Naive thymus-derived CD4-positive, alpha-beta T cell (primary cell): ENCODE measurements at regions not wholly inside any gene's neighbourhood (a gene's known extent, or its start where the extent isn't known, plus 50 kb on each side); places are given as distances from the start of the nearest gene placed in this dataset.
"Not testable (repeated sequence)": the region's sequence is repeated elsewhere in the genome, so short reads cannot be mapped to it uniquely, and the experiment has no call there.

ENCODE experiments used
- ATAC-seq: fragments of 150-1000 bp; cut with Tn5 transposase; 2 replicates; pipeline ENCODE4 v1.10.0; 2021; ENCODE audit warnings: mild to moderate bottlenecking, moderate library complexity
- CTCF ChIA-PET: fragments of 350-600 bp; sonication (Branson Sonifier 250); formaldehyde crosslinking; loops from one replicate; lab custom pipeline; 2021; ENCODE audit warnings: antibody characterized with exemption; lab: Charles Lee
- POLR2A ChIA-PET: fragments of 350-600 bp; sonication (Branson Sonifier 250); formaldehyde crosslinking; loops from one replicate; lab custom pipeline; 2021; ENCODE audit warnings: antibody characterized with exemption, inconsistent platforms; lab: Charles Lee
- DNase-seq, 9 donors: peaks; one replicate each; pipeline versions ENCODE4 v3.0.0 to v3.0.0-alpha.2; 2020 to 2022; ENCODE audit warnings: mixed read lengths in 1 of 9
- H3K27ac ChIP-seq: one replicate; pipeline ENCODE4 v1.7.0; 2013; ENCODE audit warnings: mild to moderate bottlenecking, low read depth, low read length, moderate library complexity
- H3K27me3 ChIP-seq, 2 donors: one replicate each; pipeline ENCODE4 v1.7.0; 2013; ENCODE audit warnings: low read length in 2 of 2, mild to moderate bottlenecking in 2 of 2, moderate library complexity in 2 of 2; ENCODE audit not compliant: control insufficient read depth in 2 of 2, insufficient read depth in 2 of 2
- H3K36me3 ChIP-seq, 3 experiments: 1 replicate in 2 of 3; 2 replicates in 1 of 3; pipeline ENCODE4 v1.7.0; 2013; ENCODE audit warnings: low read length in 3 of 3, mild to moderate bottlenecking in 3 of 3, moderate library complexity in 1 of 3; ENCODE audit not compliant: insufficient read depth in 3 of 3, control insufficient read depth in 2 of 3
- H3K4me1 ChIP-seq, 2 donors: one replicate each; pipeline ENCODE4 v1.7.0; 2013; ENCODE audit warnings: low read length in 2 of 2, mild to moderate bottlenecking in 2 of 2, moderate library complexity in 1 of 2; ENCODE audit not compliant: control insufficient read depth in 2 of 2, insufficient read depth in 2 of 2
- H3K4me3 ChIP-seq: 2 replicates; pipeline ENCODE4 v1.7.0; 2013; ENCODE audit warnings: mild to moderate bottlenecking, low read length
- H3K9me3 ChIP-seq, 3 experiments: 1 replicate in 2 of 3; 2 replicates in 1 of 3; pipeline ENCODE4 v1.7.0; 2013; ENCODE audit warnings: low read length in 3 of 3; ENCODE audit not compliant: control insufficient read depth in 2 of 3
- H3K27ac Mint-ChIP-seq, 9 donors: one replicate each; pipeline ENCODE4 v1.8.0; 2020 to 2022; ENCODE audit warnings: mixed read lengths in 9 of 9, mild to moderate bottlenecking in 8 of 9, moderate library complexity in 5 of 9, inconsistent platforms in 2 of 9
- H3K27me3 Mint-ChIP-seq, 5 donors: one replicate each; pipeline ENCODE4 v1.8.0; 2021 to 2022; ENCODE audit warnings: mixed read lengths in 5 of 5, mild to moderate bottlenecking in 1 of 5
- H3K36me3 Mint-ChIP-seq, 5 donors: one replicate each; pipeline ENCODE4 v1.8.0; 2020 to 2022; ENCODE audit warnings: mixed read lengths in 5 of 5, mild to moderate bottlenecking in 3 of 5, inconsistent platforms in 1 of 5
- H3K4me1 Mint-ChIP-seq, 7 donors: one replicate each; pipeline ENCODE4 v1.8.0; 2020 to 2022; ENCODE audit warnings: mixed read lengths in 7 of 7, mild to moderate bottlenecking in 3 of 7, inconsistent platforms in 1 of 7
- H3K4me3 Mint-ChIP-seq, 10 donors: one replicate each; pipeline ENCODE4 v1.8.0; 2020 to 2022; ENCODE audit warnings: mild to moderate bottlenecking in 10 of 10, mixed read lengths in 10 of 10, moderate library complexity in 6 of 10, inconsistent platforms in 2 of 10
- H3K9me3 Mint-ChIP-seq, 11 donors: one replicate each; pipeline ENCODE4 v1.8.0; 2020 to 2022; ENCODE audit warnings: mixed read lengths in 11 of 11, mild to moderate bottlenecking in 4 of 11, inconsistent platforms in 1 of 11, moderate library complexity in 1 of 11
- intact Hi-C, 2 donors: fragments of 100-400 bp; cut with micrococcal nuclease; formaldehyde crosslinking; loops; one replicate each; pipeline ENCODE4 v1.15.1; 2023

GRCh38 chr20:48214601-48215000 is 429.3 kb upstream of the SULF2 start:
- Histone ChIP-seq H3K4me3 (no peak overlapping the region), H3K27me3 (no peaks in the 10 kb centered on the region), H3K4me1 (no peaks in the 10 kb centered on the region), H3K9me3 (no peaks in the 10 kb centered on the region), H3K36me3 (no peaks in the 10 kb centered on the region), H3K27ac (no peak overlapping the region)
- H3K4me3 Mint-ChIP-seq: no peak overlapping the region
- DNase-seq: no peak
- CTCF ChIA-PET: no interaction called here
- peaks cover 0 to 4% (median 0%) of the 10 kb centered on the region in 11 donors for H3K9me3 Mint-ChIP-seq
- H3K36me3 Mint-ChIP-seq: no peaks in the 10 kb centered on the region
- intact Hi-C loops: no loop called here
- no peaks in the 10 kb centered on the region for H3K4me1 Mint-ChIP-seq
- H3K27me3 Mint-ChIP-seq: peaks cover 0 to 21% (median 3%) of the 10 kb centered on the region in 5 donors
- POLR2A ChIA-PET: no interaction called here
- no peak overlapping the region for H3K27ac Mint-ChIP-seq
- ATAC-seq: no peak

DNA sequence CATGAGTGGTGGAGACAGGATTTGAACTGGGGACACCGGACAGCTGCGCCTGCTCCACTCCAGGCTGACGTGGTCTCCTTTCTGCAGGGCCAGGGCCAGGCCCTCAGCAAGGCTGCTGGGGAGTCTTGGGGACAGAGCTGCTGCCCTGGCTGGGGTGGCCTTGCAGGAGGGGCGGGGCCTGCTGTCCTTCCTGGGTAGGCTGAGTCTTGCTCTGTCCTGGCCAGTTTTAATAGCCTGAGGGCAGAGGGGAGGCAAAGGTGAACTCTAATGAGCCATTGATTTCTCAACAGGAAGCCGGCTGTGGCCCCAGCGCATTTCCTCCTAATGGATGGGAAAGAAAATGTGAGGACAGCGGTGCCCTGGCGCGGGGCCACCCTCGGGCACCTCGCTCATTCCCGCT is 428.4 kb upstream of the SULF2 start:
- H3K4me1 ChIP-seq, H3K4me1 Mint-ChIP-seq, H3K9me3 Mint-ChIP-seq, H3K9me3 ChIP-seq, ATAC-seq, H3K36me3 Mint-ChIP-seq, H3K27ac ChIP-seq, DNase-seq, H3K27ac Mint-ChIP-seq, intact Hi-C loops, H3K36me3 ChIP-seq, CTCF ChIA-PET, H3K4me3 ChIP-seq, H3K27me3 ChIP-seq, H3K4me3 Mint-ChIP-seq, POLR2A ChIA-PET: not testable (repeated sequence)
- H3K27me3 Mint-ChIP-seq: peaks cover 0 to 14% (median 3%) of the 10 kb centered on the region in 5 donors

- no peaks in the 10 kb centered on the region for H3K36me3 Mint-ChIP-seq
- H3K9me3 ChIP-seq: no peaks in the 10 kb centered on the region
- H3K9me3 Mint-ChIP-seq: peaks cover 0 to 4% (median 0%) of the 10 kb centered on the region in 11 donors
- H3K4me3 Mint-ChIP-seq: no peak overlapping the region
- peaks cover 0 to 14% (median 3%) of the 10 kb centered on the region in 5 donors for H3K27me3 Mint-ChIP-seq
- no peaks in the 10 kb centered on the region for H3K4me1 ChIP-seq
- no peak overlapping the region for H3K27ac ChIP-seq
- no peak overlapping the region for H3K27ac Mint-ChIP-seq
- intact Hi-C loops: no loop called here
- POLR2A ChIA-PET: no interaction called here
- H3K4me3 ChIP-seq: no peak overlapping the region
- H3K27me3 ChIP-seq: no peaks in the 10 kb centered on the region
- DNase-seq (no peak), ATAC-seq (no peak)
- H3K36me3 ChIP-seq: no peaks in the 10 kb centered on the region
- CTCF ChIA-PET: no interaction called here
- H3K4me1 Mint-ChIP-seq: no peaks in the 10 kb centered on the region
These were observed 427.7 kb upstream of the SULF2 start for GRCh38 chr20:48212806-48213509.

DNA sequence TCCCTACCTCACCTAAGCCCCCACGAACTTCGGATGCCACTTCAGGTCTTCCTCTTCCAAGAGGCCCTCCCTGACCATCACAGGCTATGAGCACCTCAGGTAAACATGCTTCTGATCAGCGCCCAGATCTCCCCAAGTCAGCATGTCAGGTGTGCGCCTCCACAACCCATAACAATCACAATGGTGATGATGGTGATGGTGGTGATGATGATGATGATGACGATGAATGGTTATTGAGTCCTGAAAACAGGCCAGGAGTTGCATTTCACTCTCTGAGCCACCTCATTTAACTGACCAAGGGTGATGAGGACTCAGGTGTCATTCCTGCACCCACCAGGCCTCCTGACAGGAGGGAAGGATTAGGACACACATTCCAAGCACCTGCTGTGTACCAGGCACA is 426.6 kb upstream of the SULF2 start:
- ChIA-PET CTCF (no interaction called here), POLR2A (no interaction called here)
- no peak overlapping the region for H3K27ac ChIP-seq
- Mint-ChIP-seq H3K27ac (no peak overlapping the region), H3K9me3 (peaks cover 0 to 2% (median 0%) of the 10 kb centered on the region in 11 donors), H3K27me3 (peaks cover 0 to 14% (median 3%) of the 10 kb centered on the region in 5 donors), H3K4me1 (no peaks in the 10 kb centered on the region), H3K36me3 (no peaks in the 10 kb centered on the region), H3K4me3 (no peak overlapping the region)
- ATAC-seq (no peak), DNase-seq (no peak)
- intact Hi-C loops: no loop called here
- no peaks in the 10 kb centered on the region for H3K36me3 ChIP-seq
- no peaks in the 10 kb centered on the region for H3K9me3 ChIP-seq
- H3K27me3 ChIP-seq: no peaks in the 10 kb centered on the region
- no peaks in the 10 kb centered on the region for H3K4me1 ChIP-seq
- no peak overlapping the region for H3K4me3 ChIP-seq

DNA sequence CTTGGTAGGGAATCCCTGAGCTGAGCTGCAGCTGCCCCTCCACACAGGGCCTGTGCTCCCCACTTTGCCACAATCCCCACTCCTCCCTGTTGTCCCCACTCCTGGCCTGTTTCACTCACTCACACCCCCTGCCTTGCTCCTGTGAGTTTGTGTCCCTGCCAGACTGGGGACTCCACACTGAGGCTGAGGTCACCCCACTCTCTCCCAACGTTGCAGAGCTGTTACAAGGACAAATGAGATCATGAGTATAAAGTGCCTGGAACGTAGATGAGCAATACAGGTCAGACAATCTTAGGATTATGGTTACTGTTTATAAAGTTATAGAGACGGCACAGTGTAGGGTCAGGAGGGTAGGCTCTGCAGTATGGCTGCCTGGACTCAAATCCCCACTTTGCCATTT is 426.0 kb upstream of the SULF2 start:
- Mint-ChIP-seq H3K4me1 (no peaks in the 10 kb centered on the region), H3K27me3 (peaks cover 0 to 14% (median 3%) of the 10 kb centered on the region in 5 donors), H3K27ac (no peak overlapping the region), H3K4me3 (no peak overlapping the region), H3K36me3 (no peaks in the 10 kb centered on the region), H3K9me3 (peaks cover 0 to 2% (median 0%) of the 10 kb centered on the region in 11 donors)
- no peak for ATAC-seq
- no peak for DNase-seq
- CTCF ChIA-PET: no interaction called here
- intact Hi-C loops: no loop called here
- Histone ChIP-seq H3K4me3 (no peak overlapping the region), H3K9me3 (no peaks in the 10 kb centered on the region), H3K4me1 (no peaks in the 10 kb centered on the region), H3K36me3 (no peaks in the 10 kb centered on the region), H3K27ac (no peak overlapping the region), H3K27me3 (no peaks in the 10 kb centered on the region)
- POLR2A ChIA-PET: no interaction called here

DNA sequence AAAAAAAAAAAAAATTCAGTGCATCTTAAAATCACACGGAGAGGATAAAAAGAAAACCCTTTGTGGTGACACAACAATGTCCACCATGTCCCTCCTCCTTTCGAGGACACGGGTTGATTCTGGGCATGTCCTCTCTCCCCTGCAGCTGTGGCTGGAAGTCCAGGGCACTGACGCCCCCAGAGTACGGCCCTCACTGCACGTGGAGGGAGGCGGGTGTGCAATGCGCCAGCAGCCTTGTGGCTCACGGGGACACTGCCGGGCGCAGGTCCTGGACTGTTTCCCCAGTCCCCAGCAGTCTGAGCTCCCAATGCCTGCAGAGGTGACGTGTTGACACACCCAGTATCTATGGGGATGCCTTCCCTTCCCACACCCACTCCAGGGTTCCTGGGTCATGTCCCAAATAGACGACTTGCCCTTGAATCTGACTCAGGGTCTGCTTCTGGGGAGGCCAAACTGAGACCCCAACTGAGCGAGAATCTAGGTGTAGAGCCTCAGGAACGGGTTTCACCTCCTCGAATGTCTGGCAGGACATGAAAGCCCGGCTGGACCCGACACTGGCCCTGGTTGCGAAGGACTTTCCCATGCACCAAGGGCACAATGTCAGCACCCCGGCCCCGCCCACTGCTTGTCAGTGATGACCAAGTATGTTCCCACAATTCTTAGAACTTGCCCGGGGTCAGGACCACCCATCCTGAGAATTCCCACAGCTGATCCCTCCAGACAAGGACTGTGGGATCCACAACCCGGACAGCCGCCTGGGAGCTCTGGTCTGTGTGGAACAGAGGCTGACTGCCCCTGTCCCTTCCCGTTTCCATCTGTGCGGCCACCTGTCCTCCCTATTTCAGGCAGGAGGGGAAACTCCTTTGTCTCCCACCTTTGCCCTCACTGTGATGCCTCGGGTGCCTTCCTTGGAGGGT is 425.1 kb upstream of the SULF2 start:
- no peaks in the 10 kb centered on the region for H3K9me3 ChIP-seq
- DNase-seq (no peak), ATAC-seq (no peak)
- POLR2A ChIA-PET: no interaction called here
- H3K4me3 Mint-ChIP-seq: no peak overlapping the region
- H3K4me3 ChIP-seq: no peak overlapping the region
- no peak overlapping the region for H3K27ac ChIP-seq
- no peaks in the 10 kb centered on the region for H3K36me3 Mint-ChIP-seq
- H3K27me3 Mint-ChIP-seq: peaks cover 0 to 14% (median 3%) of the 10 kb centered on the region in 5 donors
- CTCF ChIA-PET: no interaction called here
- H3K4me1 Mint-ChIP-seq: no peaks in the 10 kb centered on the region
- H3K36me3 ChIP-seq: no peaks in the 10 kb centered on the region
- no peaks in the 10 kb centered on the region for H3K4me1 ChIP-seq
- no peak overlapping the region for H3K27ac Mint-ChIP-seq
- H3K9me3 Mint-ChIP-seq: peaks cover 0 to 2% (median 0%) of the 10 kb centered on the region in 11 donors
- no peaks in the 10 kb centered on the region for H3K27me3 ChIP-seq
- intact Hi-C loops: no loop called here
